Left ventricle myocardium inferior (tissue), 1 donor: ENCODE measurements at regions not wholly inside any gene's neighbourhood (a gene's known extent, or its start where the extent isn't known, plus 50 kb on each side); places are given as distances from the start of the nearest gene placed in this dataset.
A peak's percentile ranks its signal among the peaks of the same experiment; 100 is the strongest.

Source experiments
- DNase-seq: peaks from one replicate; pipeline ENCODE4 v3.0.0-alpha.2; 2020
- H3K27ac ChIP-seq: fragments of 200-600 bp; replicated peaks from 2 replicates; pipeline ENCODE4 v1.8.0; 2021
- H3K27me3 ChIP-seq: fragments of 200-600 bp; 2 replicates; pipeline ENCODE4 v1.8.0; 2021; ENCODE audit warnings: low read depth
- H3K36me3 ChIP-seq: fragments of 200-600 bp; 2 replicates; pipeline ENCODE4 v1.8.0; 2021
- H3K4me1 ChIP-seq: fragments of 200-600 bp; 2 replicates; pipeline ENCODE4 v1.8.0; 2021
- H3K4me3 ChIP-seq: fragments of 200-600 bp; 2 replicates; pipeline ENCODE4 v1.8.0; 2021; ENCODE audit warnings: mild to moderate bottlenecking, moderate library complexity
- H3K9me3 ChIP-seq: fragments of 200-600 bp; replicated peaks from 2 replicates; pipeline ENCODE4 v1.8.0; 2021
- intact Hi-C: fragments of 100-400 bp; cut with micrococcal nuclease; formaldehyde crosslinking; loops from one replicate; pipeline ENCODE4 v1.11.0; 2022
- TF ChIP-seq, protein P1 (sequence below): fragments of 200-600 bp; IDR thresholded peaks from 2 replicates; pipeline ENCODE4 v1.8.0; 2021; ENCODE audit warnings: antibody characterized with exemption, mild to moderate bottlenecking, borderline replicate concordance
- donor health status: DM: no; HTN: yes; CAD: no; lungs with severe emphysema.

DNA sequence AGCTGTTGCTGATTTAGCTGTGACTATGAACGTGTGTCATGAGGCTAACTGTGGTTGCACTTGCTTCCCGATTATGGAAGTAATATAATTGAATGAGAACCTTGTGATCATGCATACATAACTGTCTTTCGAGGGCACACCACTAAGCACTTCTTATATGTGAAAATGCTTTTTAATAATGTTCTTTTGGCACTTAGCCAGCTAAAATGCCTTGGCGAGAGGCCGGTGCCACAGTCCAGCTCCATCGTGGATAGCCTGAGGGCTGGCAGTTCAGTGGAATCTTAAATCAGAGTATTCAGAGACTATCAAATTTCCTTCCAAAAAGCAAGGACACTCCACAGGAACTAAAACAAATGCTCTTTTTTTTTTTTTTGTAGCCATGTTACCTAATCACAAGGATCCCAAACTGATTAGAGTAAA lies 161.6 kb upstream of the FRMD4B start:
- no peak for DNase-seq
- intact Hi-C loops = loop anchor here (10.0 kb wide), 1 partner anchor 103 kb away; no protein-coding TSS in a partner anchor
- Histone ChIP-seq H3K4me1 (peaks cover 21% of the 10 kb centered on the region), H3K27ac (no peak overlapping the region), H3K9me3 (no peaks in the 10 kb centered on the region), H3K4me3 (no peak overlapping the region), H3K27me3 (peaks cover 7% of the 10 kb centered on the region), H3K36me3 (no peaks in the 10 kb centered on the region)
- TF ChIP-seq, protein P1, sequence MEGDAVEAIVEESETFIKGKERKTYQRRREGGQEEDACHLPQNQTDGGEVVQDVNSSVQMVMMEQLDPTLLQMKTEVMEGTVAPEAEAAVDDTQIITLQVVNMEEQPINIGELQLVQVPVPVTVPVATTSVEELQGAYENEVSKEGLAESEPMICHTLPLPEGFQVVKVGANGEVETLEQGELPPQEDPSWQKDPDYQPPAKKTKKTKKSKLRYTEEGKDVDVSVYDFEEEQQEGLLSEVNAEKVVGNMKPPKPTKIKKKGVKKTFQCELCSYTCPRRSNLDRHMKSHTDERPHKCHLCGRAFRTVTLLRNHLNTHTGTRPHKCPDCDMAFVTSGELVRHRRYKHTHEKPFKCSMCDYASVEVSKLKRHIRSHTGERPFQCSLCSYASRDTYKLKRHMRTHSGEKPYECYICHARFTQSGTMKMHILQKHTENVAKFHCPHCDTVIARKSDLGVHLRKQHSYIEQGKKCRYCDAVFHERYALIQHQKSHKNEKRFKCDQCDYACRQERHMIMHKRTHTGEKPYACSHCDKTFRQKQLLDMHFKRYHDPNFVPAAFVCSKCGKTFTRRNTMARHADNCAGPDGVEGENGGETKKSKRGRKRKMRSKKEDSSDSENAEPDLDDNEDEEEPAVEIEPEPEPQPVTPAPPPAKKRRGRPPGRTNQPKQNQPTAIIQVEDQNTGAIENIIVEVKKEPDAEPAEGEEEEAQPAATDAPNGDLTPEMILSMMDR = no peak

DNA sequence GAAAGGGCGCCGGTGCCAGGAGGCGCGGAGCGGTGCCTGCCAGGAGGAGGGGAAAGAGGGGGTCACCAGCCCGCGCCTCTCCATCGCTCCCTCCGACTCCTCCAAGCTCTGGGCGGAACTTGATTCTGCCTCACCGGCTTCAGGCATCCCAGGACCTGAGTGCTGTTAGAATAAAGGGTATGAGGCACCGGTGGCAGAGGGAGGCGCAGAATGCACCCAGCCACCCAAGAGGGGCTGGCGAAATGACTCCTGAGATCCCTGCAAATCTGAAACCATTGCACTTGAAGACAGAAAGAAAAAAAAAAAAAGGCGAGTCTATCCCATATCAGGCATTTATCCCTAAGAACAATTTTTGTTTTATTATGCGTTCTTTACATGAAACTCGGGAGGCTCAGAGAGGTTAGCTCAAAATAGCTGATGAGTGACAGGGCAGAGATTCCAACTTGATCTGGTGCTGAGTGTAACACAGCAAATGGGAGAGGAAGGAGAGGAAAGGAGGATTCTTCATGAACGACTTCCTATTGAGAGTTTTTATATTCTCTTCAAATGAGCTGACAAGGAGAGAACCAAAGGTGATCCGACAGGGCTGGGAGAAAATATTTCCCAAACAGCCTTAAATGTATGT lies 157.0 kb upstream of the FRMD4B start:
- TF ChIP-seq, protein P1 = no peak
- peaks cover 17% of the 10 kb centered on the region for H3K27me3 ChIP-seq
- intact Hi-C loops = loop anchor here (10.0 kb wide), 1 partner anchor 98 kb away; no protein-coding TSS in a partner anchor
- DNase-seq = no peak
- H3K9me3 ChIP-seq = no peaks in the 10 kb centered on the region
- H3K4me1 ChIP-seq = peaks cover 42% of the 10 kb centered on the region
- peak overlapping the region; percentile 70 for H3K27ac ChIP-seq
- H3K36me3 ChIP-seq = no peaks in the 10 kb centered on the region
- peak overlapping the region; percentile 82 for H3K4me3 ChIP-seq

DNA sequence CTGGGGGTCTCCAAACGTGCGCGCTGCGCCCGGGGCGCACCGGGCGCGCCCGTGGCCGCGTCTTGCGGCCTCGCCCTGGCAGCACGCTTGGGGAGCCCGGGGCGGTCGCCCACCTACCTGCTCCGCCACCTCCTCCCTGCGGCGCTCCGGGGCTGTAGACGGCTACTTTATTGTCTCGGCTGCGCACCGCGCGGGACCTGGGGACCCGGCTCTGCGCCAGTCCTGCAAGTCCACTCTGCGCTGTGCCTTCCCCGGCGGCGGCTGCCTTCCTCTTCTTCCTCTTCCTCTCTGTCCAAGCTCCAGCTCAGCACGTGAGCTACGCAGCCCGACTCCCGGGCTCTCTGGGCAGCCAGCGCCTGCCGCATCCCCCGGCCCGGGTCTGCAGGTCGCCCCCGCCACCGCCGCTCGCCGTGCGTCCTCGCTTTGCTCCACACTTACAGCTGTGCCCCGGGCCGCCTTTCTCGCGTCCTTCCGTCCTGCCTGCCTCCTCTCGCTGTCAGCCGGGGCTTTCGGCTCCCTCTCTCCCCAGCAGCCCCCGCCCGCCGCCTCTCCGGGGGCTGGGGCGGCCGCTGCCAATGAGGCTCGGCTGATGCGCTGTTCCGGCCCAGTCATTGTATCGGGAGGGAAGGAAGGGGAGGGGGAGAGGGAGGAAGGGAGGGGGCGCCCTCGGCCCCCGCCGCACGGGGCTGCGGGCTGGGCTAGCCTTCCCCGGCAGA lies 156.4 kb upstream of the FRMD4B start:
- DNase-seq = peak; percentile 46
- intact Hi-C loops = loop anchor here (10.0 kb wide), 1 partner anchor 97 kb away; no protein-coding TSS in a partner anchor
- peak overlapping the region; percentile 82 for H3K4me3 ChIP-seq

DNA sequence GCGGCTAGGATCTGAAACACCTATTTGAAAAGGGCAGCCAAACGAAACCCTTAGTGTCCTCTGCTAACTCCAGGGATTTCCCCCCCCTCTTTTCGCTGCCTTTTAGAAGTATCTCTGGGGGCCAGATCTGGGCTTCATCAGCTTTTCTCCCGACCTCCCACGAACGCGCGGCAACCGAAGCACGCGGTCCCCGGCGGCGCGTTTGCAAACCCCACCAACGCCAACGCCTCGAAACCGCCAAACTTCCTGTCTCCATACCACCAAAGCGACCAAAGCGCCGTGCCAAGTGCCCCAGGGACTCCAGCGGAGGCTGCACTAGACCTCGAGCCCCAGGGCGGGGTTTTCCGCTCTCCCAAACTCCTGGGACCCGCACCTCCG lies 155.8 kb upstream of the FRMD4B start:
- intact Hi-C loops = loop anchor here (10.0 kb wide), 1 partner anchor 97 kb away; no protein-coding TSS in a partner anchor
- no peaks in the 10 kb centered on the region for H3K36me3 ChIP-seq
- peaks cover 34% of the 10 kb centered on the region for H3K4me1 ChIP-seq
- peaks cover 17% of the 10 kb centered on the region for H3K27me3 ChIP-seq
- H3K27ac ChIP-seq = peak overlapping the region; percentile 70
- TF ChIP-seq, protein P1 = no peak
- peak overlapping the region; percentile 82 for H3K4me3 ChIP-seq
- peak; percentile 40 for DNase-seq
- H3K9me3 ChIP-seq = no peaks in the 10 kb centered on the region

More for the DNA sequence above, 156.4 kb upstream of the FRMD4B start:
- Histone ChIP-seq H3K36me3 (no peaks in the 10 kb centered on the region), H3K4me1 (peaks cover 36% of the 10 kb centered on the region), H3K27me3 (peaks cover 17% of the 10 kb centered on the region), H3K9me3 (no peaks in the 10 kb centered on the region), H3K27ac (peak overlapping the region; percentile 70)
- TF ChIP-seq, protein P1 = no peak

DNA sequence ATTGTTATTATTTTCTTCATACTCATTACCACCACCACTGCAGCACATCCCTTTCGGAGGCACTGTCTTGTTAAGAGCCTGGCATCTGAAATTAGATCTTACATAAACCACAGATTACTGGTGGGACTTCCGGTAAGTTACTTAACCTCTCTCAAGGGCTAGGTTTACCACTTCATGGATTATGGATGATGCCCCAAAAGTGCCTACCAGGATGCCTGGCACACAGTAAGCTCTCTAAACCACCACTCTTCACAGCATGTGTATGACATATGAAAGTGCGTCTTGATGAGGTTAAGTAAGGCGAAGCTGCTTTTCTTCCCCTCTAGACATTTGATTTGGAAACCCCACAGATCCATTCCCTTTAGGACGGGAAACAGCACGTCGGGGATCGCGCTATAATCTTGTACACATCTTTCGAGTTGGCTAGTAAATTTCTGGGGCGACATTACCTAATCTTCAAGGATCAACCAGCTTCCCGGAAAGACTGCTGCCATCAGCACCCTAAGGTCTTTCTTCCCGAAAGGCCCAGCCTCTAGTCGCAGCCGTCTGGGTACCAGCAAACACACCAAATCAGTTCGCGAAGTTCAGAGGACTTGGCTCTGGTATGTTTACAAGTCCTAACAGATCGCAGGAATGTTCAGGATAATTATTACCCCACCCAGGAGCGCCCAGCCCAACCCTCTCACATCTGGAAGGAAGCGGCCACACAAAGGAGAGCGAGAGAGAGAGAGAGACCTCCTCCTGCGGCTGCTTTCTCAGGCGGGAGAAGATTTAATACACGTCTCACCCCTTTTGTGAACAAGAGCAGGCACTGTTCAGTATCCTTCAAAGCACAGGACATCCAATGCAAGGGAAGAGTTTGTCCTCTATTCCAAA lies 155.1 kb upstream of the FRMD4B start:
- no peaks in the 10 kb centered on the region for H3K9me3 ChIP-seq
- H3K4me1 ChIP-seq = peaks cover 34% of the 10 kb centered on the region
- peak overlapping the region; percentile 70 for H3K27ac ChIP-seq
- TF ChIP-seq, protein P1 = no peak
- H3K27me3 ChIP-seq = peaks cover 17% of the 10 kb centered on the region
- no peaks in the 10 kb centered on the region for H3K36me3 ChIP-seq
- no peak for DNase-seq
- intact Hi-C loops = loop anchor here (10.0 kb wide), 1 partner anchor 96 kb away; no protein-coding TSS in a partner anchor
- H3K4me3 ChIP-seq = peak overlapping the region; percentile 82
